AG10803 (cell line): ENCODE measurements at regions not wholly inside any gene's neighbourhood (a gene's known extent, or its start where the extent isn't known, plus 50 kb on each side); places are given as distances from the start of the nearest gene placed in this dataset.

Source experiments
- DNase-seq: peaks from one replicate; pipeline ENCODE4 v3.0.0; 2010; ENCODE audit warnings: low read depth
- H3K4me3 ChIP-seq: 2 replicates; pipeline ENCODE4 v1.5.1; 2011; ENCODE audit warnings: mild to moderate bottlenecking, low read length, control low read depth
- TF ChIP-seq, protein P1 (sequence below): conservative IDR thresholded peaks from 2 replicates; pipeline ENCODE4 v1.5.1; 2011; ENCODE audit warnings: mild to moderate bottlenecking, low read length, control low read depth, inconsistent platforms

DNA sequence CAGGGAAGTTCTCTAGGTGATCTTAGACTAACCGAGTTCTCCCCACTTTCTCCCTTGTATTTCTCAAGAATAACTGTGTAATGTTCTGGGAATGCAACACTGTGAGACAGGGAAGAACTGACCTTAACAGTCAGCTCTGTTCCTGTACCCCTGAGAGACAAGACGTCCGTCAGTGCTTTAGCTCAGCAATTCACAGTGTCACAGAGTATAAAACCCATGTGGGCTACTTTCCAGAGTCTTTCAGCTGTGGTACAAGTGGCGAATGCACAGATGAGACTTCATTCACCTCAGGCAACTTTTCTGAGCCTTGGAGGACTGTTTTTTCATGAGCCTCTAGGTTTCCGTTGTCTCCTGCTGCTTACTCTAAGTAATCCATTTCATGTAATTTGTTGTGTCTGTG lies 458.8 kb downstream of the SPATA31D1 start:
- H3K4me3 ChIP-seq: no peak overlapping the region
- DNase-seq: no peak
- TF ChIP-seq, protein P1, sequence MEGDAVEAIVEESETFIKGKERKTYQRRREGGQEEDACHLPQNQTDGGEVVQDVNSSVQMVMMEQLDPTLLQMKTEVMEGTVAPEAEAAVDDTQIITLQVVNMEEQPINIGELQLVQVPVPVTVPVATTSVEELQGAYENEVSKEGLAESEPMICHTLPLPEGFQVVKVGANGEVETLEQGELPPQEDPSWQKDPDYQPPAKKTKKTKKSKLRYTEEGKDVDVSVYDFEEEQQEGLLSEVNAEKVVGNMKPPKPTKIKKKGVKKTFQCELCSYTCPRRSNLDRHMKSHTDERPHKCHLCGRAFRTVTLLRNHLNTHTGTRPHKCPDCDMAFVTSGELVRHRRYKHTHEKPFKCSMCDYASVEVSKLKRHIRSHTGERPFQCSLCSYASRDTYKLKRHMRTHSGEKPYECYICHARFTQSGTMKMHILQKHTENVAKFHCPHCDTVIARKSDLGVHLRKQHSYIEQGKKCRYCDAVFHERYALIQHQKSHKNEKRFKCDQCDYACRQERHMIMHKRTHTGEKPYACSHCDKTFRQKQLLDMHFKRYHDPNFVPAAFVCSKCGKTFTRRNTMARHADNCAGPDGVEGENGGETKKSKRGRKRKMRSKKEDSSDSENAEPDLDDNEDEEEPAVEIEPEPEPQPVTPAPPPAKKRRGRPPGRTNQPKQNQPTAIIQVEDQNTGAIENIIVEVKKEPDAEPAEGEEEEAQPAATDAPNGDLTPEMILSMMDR: no peak

DNA sequence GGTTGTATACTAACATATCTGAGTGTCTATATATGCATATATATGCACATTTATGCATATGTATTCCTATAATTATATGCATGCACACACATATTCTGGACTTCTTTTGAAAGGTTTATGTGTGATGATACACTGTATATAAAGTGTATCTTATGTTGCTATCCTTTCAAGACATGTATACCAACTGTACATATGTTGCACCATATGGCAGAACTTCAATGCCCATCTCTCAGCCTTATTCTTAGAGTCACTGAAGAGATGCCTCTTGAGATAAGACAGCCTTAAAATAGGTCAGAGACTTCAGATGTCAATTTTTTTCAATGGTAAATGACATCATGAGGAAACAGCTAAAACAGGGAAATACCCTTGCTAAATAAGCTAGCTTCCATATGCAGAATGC lies 461.4 kb downstream of the SPATA31D1 start:
- TF ChIP-seq, protein P1: no peak
- no peak overlapping the region for H3K4me3 ChIP-seq
- DNase-seq: no peak

DNA sequence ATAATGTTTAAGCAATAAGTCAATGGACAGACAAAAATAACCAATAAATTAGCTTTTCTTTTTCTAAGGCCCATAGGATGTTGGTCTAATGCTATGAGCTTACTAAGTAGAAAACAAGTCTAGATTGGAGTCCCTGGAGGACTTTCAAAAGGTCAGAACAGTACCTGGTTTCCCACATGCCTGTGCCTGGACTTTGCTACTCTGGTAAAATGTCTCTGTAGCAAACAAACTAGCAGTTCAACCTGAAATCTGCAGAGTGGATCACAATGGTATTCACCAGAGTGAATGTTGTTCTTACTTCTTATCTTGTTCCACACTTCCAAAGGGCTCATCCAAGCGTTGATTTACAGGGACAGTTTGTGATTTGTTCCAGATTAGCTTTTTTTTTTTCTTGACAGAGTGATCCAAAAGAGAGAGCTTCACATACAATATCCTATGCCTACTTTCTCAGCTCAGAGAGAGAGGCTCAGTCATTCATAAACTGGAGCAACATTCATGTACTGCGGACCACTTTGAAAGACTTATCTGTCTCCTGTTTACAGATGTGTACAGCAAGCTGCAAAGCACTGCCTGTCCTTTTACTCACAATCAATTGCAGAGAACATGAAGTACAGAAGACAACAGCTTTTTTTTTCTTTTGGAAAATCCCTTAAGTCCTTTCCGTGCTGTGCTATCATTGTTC lies 466.1 kb downstream of the SPATA31D1 start:
- no peak overlapping the region for H3K4me3 ChIP-seq
- DNase-seq: no peak
- TF ChIP-seq, protein P1: no peak

DNA sequence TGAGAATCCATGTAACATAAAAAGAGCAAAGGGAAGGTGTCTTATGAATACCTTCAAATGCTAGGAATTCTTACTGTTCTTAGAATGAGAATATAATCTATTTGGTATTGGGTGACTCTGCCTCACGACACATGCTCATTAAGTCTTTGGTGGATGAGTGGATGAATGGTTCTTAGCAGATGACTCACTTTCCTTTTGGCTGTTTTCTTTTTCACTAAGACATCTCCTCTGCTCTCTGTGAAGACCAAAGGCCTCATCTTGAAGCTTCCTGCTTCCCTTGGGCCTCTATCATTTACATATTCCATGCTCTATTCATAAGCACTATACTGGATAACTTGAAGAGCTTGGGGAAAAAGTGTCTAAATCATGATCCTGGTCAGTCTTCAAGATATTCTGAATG lies 468.1 kb downstream of the SPATA31D1 start:
- TF ChIP-seq, protein P1: no peak
- peak; percentile 39 for DNase-seq
- no peak overlapping the region for H3K4me3 ChIP-seq

DNA sequence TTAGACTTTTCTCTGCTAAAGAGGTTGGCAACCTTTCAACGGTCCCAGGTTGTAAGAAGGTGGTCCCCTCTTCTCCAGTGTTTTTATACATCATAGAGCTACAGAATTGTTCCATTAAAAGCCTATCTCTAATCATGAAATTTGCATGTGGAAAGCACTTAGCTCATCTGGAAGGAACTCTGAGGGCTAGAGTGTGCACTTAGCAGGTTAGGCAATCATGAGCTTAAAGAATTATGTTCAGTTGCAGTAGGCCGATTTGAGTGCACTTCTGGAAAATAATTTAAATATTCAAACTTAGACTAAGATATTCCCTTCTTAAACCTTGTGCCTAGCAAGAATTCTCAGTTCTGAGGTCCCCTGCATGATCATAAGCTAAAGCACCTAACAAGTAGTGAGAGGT lies 468.7 kb downstream of the SPATA31D1 start:
- TF ChIP-seq, protein P1: no peak

DNA sequence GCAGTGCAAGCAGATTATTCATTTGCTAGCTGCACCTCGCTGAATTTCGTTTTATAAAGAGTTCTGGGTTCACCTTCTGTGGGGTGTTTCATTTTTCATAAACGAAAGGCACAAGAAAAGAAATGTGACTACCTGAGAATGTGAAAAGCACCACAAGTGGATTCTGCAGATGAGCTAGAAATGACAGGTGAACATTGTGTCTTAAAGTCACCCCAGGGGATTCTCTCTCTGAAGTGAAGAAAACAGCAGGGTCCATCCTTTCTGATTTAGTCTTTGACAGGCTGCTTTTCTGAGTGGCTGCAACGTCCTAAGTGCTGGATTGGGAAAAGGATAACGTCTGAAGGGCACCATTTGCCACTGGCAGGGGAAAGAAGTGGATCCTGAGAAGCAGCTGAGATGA lies 469.3 kb downstream of the SPATA31D1 start:
- H3K4me3 ChIP-seq: no peak overlapping the region
- no peak for DNase-seq
- TF ChIP-seq, protein P1: no peak

More for the DNA sequence above, 468.7 kb downstream of the SPATA31D1 start:
- H3K4me3 ChIP-seq: no peak overlapping the region
- DNase-seq: no peak

DNA sequence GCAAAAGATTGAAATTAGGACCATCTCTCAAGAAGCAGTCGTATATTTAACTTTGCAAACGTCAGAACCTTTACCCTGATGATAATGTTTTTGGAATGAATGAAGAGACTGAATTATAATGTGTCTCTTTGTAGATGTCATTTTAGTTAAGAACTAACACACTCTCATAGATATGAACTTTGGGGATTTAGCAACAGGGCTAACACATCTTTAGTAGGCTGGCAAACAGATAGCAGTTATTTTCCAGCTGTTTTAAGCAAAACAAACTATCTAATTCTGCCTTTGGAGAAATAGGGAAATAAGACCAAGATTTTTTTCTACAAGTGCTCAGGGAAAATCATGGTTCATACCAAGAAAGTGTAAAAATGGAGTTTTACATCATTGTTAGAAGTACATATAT lies 469.7 kb downstream of the SPATA31D1 start:
- DNase-seq: no peak
- TF ChIP-seq, protein P1: no peak
- H3K4me3 ChIP-seq: no peak overlapping the region
